Bronchial epithelial cell (primary cell): ENCODE measurements at regions not wholly inside any gene's neighbourhood (a gene's known extent, or its start where the extent isn't known, plus 50 kb on each side); places are given as distances from the start of the nearest gene placed in this dataset.

Experiments
- DNase-seq: peaks from one replicate; pipeline ENCODE4 v3.0.0-alpha.2; 2010; ENCODE audit warnings: low read depth
- FAIRE-seq: peaks from 2 replicates; lab custom pipeline; 2011; peaks lifted over from hg19 to GRCh38; lab: Jason Lieb, UNC
- H3K27me3 ChIP-seq: 2 replicates; pipeline ENCODE4 v1.5.1; 2011; ENCODE audit warnings: low read length; ENCODE audit not compliant: control insufficient read depth, insufficient read depth
- H3K36me3 ChIP-seq: 2 replicates; pipeline ENCODE4 v1.5.1; 2011; ENCODE audit warnings: low read length; ENCODE audit not compliant: control insufficient read depth, insufficient read depth
- H3K4me3 ChIP-seq: 2 replicates; pipeline ENCODE4 v1.5.1; 2011; ENCODE audit warnings: mild to moderate bottlenecking, low read depth, low read length, control low read depth
- TF ChIP-seq, protein P1 (sequence below): IDR thresholded peaks from 2 replicates; pipeline ENCODE4 v1.5.1; 2011; ENCODE audit warnings: mild to moderate bottlenecking, moderate library complexity, low read length, control low read depth, inconsistent platforms; ENCODE audit not compliant: insufficient read depth, severe bottlenecking

DNA sequence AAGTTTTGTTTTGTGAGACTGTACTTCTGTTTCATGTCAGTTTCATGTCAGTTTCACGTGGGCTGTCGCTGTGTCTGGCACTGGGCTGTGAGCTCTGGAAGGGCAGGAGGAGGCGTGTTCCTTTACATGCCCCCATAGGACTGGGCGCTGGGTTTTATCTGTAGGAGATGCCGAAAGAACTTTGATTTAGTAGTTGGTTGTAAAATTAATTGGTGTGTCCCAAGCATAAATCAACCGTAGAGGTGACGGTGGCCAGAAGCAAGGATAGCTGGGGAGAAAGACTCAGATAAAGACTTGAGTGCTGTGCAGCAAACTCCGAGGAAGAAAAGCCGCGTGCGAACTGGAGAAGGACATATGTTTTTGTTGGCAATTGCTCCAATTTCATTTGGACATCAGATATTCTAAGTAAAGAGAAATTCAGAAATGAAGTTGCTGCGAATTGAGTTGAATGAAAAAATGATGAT is 182.5 kb downstream of the VRK1 start:
- Histone ChIP-seq H3K4me3 (no peak overlapping the region), H3K27me3 (no peaks in the 10 kb centered on the region), H3K36me3 (no peaks in the 10 kb centered on the region)
- peak; percentile 47 for FAIRE-seq
- DNase-seq, result no peak
- TF ChIP-seq, protein P1, sequence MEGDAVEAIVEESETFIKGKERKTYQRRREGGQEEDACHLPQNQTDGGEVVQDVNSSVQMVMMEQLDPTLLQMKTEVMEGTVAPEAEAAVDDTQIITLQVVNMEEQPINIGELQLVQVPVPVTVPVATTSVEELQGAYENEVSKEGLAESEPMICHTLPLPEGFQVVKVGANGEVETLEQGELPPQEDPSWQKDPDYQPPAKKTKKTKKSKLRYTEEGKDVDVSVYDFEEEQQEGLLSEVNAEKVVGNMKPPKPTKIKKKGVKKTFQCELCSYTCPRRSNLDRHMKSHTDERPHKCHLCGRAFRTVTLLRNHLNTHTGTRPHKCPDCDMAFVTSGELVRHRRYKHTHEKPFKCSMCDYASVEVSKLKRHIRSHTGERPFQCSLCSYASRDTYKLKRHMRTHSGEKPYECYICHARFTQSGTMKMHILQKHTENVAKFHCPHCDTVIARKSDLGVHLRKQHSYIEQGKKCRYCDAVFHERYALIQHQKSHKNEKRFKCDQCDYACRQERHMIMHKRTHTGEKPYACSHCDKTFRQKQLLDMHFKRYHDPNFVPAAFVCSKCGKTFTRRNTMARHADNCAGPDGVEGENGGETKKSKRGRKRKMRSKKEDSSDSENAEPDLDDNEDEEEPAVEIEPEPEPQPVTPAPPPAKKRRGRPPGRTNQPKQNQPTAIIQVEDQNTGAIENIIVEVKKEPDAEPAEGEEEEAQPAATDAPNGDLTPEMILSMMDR, result no peak

DNA sequence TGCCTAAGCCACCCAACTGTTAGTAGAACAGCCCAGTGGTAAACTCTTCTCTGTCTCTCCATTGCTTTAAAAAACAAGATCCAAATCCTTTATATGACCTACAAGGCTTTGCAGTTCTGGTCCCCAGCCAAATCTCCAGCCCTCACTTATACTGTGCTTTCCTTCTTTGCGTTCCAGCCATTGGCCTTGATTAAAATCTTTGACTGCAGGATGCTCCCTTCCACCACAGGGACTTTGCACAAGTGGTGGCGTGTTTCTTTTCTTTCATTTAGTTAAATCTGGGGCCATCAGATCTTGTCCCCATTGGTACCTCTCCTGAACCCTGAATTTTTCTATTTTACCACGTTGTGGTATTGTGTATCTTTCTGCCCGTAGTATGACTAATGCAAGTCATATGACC is 183.7 kb downstream of the VRK1 start:
- TF ChIP-seq, protein P1, result no peak
- no peak for DNase-seq
- no peaks in the 10 kb centered on the region for H3K27me3 ChIP-seq
- H3K36me3 ChIP-seq, result no peaks in the 10 kb centered on the region
- no peak overlapping the region for H3K4me3 ChIP-seq
- no peak for FAIRE-seq

DNA sequence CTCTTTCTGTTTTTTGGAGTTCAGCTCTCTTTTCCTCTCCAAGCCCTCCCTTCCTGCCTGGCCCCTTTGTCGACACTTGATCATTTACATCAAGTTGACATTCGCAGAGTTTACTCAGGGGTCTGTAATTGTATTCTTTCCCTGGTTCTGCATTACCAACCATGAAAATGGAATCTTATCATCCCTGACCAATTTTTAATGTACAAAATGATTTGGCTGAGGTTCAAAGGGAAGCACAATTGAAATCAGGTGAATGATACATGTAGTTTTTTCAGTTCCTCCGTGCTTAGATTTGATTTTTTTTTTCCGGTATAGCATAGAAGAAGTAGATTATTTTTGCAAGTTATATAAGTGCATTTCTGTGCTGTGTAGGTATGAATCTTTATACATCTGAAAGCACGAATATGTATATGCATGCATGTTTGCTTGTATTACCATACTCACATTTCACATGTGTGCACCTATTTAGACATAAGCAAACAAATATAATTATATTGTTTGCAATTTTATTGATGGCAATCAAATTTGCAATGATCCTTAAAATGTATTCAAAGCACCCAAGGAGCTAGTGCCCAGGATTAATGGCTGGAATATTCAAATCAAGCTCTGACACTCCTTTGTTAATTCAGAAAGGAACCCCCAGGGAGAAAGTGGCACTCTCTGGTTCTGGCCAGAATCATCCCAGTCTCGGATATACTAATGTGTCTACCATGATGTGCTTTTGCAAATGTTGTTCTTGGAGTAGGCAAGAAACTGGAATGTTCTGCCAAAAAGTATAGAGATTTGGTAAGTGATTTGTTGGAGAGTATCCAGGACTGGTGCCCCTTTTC is 189.3 kb downstream of the VRK1 start:
- Histone ChIP-seq H3K4me3 (no peak overlapping the region), H3K36me3 (no peaks in the 10 kb centered on the region), H3K27me3 (no peaks in the 10 kb centered on the region)
- TF ChIP-seq, protein P1, result no peak
- DNase-seq (no peak), FAIRE-seq (no peak)

DNA sequence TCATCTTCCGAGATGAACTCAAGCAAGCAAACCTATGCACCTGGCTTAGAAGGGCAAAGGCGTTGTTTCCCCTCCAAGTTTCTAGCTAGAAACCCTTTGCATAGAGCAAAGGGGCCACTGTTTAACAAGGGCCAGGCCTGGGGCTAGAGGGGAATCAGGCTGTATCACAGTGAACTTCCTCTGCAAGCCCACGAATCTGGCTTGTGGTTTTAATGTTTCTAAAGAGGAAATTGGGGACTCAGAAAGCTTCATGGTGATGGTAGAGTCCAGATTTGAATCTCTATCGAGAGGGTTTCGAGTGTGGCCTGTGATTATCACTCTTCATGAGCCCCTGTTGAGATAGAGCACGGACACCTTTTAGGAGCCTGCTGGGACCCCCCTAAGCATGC is 189.9 kb downstream of the VRK1 start:
- FAIRE-seq (no peak), DNase-seq (no peak)
- Histone ChIP-seq H3K27me3 (no peaks in the 10 kb centered on the region), H3K36me3 (no peaks in the 10 kb centered on the region), H3K4me3 (no peak overlapping the region)
- TF ChIP-seq, protein P1, result no peak

DNA sequence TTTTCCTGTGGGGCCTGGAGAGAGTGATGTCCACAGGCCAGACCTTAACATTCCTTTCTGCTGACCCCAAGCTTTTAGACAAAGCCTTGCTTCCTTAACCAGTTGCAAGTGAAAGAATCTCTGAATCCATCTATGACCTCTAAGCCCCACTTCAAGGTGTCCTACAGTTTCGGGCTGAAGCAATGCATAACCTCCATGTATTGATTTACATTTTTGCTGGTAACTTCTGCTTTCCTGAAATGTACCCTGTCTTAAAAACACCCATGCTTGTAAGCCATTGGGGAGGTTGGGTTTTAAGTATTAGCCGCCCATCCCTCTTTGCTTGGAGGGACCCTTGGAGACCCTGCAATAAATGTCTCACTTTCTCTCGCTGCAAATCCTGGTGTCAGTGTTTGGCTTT is 190.6 kb downstream of the VRK1 start:
- no peak for DNase-seq
- TF ChIP-seq, protein P1, result no peak
- Histone ChIP-seq H3K27me3 (no peaks in the 10 kb centered on the region), H3K36me3 (no peaks in the 10 kb centered on the region), H3K4me3 (no peak overlapping the region)
- FAIRE-seq, result no peak

DNA sequence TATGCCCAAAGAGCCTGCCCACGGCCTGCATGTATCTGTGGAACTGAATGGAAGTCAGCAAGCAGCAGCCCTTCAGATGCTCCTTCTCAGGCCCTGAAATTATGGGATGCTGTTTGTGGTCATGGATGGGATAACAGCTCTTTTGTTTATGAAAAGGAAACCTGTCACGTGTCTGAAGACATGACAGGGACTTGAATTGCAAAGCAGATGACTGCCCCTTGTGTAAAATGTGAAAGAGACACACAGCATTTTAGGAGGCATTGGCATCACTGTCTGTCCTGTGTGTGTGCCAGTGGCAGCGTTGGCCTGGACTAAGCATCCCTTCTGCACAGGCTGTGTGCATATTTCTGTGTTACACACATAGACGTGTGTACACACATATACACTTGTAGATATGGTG is 192.1 kb downstream of the VRK1 start:
- DNase-seq (no peak), FAIRE-seq (no peak)
- TF ChIP-seq, protein P1, result no peak
- Histone ChIP-seq H3K36me3 (no peaks in the 10 kb centered on the region), H3K4me3 (no peak overlapping the region), H3K27me3 (no peaks in the 10 kb centered on the region)
